HepG2 (cell line): ENCODE measurements at regions not wholly inside any gene's neighbourhood (a gene's known extent, or its start where the extent isn't known, plus 50 kb on each side); places are given as distances from the start of the nearest gene placed in this dataset.
A peak's percentile ranks its signal among the peaks of the same experiment; 100 is the strongest.

ENCODE experiments used
- ATAC-seq: fragments of 200-7000 bp; cut with Tn5 transposase; 3 replicates; pipeline ENCODE4 v1.9.1; 2020; ENCODE audit warnings: mild to moderate bottlenecking, moderate library complexity
- BruUV-seq: library from RNA; stranded (reverse); fragments of 400-500 nt; replicated peaks from 2 replicates; lab custom pipeline; 2021; lab: Mats Ljungman, UMichigan
- CTCF ChIA-PET: fragments of 300-600 bp; formaldehyde crosslinking; extraction: SDS; loops from one replicate; lab custom pipeline; 2021; ENCODE audit warnings: low total read pairs, inconsistent platforms, low intra/inter-chr PET ratio; lab: Yijun Ruan, JAX
- POLR2A ChIA-PET: fragments of 350-600 bp; sonication (Branson Sonifier 250); formaldehyde crosslinking; loops from one replicate; lab custom pipeline; 2020; ENCODE audit warnings: antibody characterized with exemption, inconsistent platforms; lab: Yijun Ruan, JAX
- DNase-seq: peaks from one replicate; pipeline ENCODE4 v3.0.0-alpha.2; 2015; ENCODE audit warnings: low spot score
- FAIRE-seq: peaks from 3 replicates; lab custom pipeline; 2011; peaks lifted over from hg19 to GRCh38; lab: Jason Lieb, UNC
- H2AFZ ChIP-seq: one replicate; pipeline ENCODE4 v1.6.1; 2011; ENCODE audit warnings: low read length, inconsistent platforms
- H3K27ac ChIP-seq: fragments of 300-600 bp; 3 replicates; pipeline ENCODE4 v1.8.0; 2011; ENCODE audit warnings: mixed run types, mild to moderate bottlenecking, mixed read lengths, low read length, inconsistent platforms; ENCODE audit not compliant: insufficient read depth; ENCODE audit errors: extremely low read length
- H3K27me3 ChIP-seq, 2 experiments: fragments of 200-600 bp in 1 of 2; 2 replicates in 1 of 2; 3 replicates in 1 of 2; pipeline versions ENCODE4 v1.6.0 to v1.8.0; 2011; ENCODE audit warnings: low read length in 2 of 2, mild to moderate bottlenecking in 2 of 2, moderate library complexity in 2 of 2, inconsistent platforms in 1 of 2; ENCODE audit not compliant: insufficient read depth in 2 of 2, control insufficient read depth in 1 of 2
- H3K36me3 ChIP-seq, 2 experiments: fragments of 200-600 bp in 1 of 2; replicated peaks in 1 of 2; 2 replicates in 1 of 2; 3 replicates in 1 of 2; pipeline versions ENCODE4 v1.5.1 to v1.8.0; 2011; ENCODE audit warnings: low read length in 2 of 2, inconsistent platforms in 1 of 2; ENCODE audit not compliant: insufficient read depth in 2 of 2, control insufficient read depth in 1 of 2
- H3K4me1 ChIP-seq: 2 replicates; pipeline ENCODE4 v1.5.1; 2012; ENCODE audit warnings: low read length, inconsistent platforms; ENCODE audit not compliant: insufficient read depth
- H3K4me2 ChIP-seq: 2 replicates; pipeline ENCODE4 v1.6.0; 2011; ENCODE audit warnings: low read depth, low read length, inconsistent platforms
- H3K4me3 ChIP-seq, 3 experiments: fragments of 200-600 bp in 1 of 3; sonication (generic), shearing (Covaris generic) in 1 of 3; replicated peaks in 1 of 3; 2 replicates each; pipeline ENCODE4 v1.5.1; 2011 to 2016; ENCODE audit warnings: low read length in 3 of 3, inconsistent platforms in 2 of 3, low read depth in 2 of 3, mild to moderate bottlenecking in 2 of 3, control low read depth in 1 of 3, mixed read lengths in 1 of 3; ENCODE audit not compliant: insufficient read depth in 1 of 3
- H3K79me2 ChIP-seq: one replicate; pipeline ENCODE4 v1.6.1; 2011; ENCODE audit warnings: low read length, inconsistent platforms; ENCODE audit not compliant: insufficient read depth
- H3K9ac ChIP-seq: 2 replicates; pipeline ENCODE4 v1.6.0; 2011; ENCODE audit warnings: mild to moderate bottlenecking, low read depth, low read length, inconsistent platforms; ENCODE audit not compliant: insufficient read depth
- H3K9me3 ChIP-seq: 2 replicates; pipeline ENCODE4 v1.5.1; 2012; ENCODE audit warnings: mild to moderate bottlenecking, low read length
- H4K20me1 ChIP-seq: 2 replicates; pipeline ENCODE4 v1.6.0; 2011; ENCODE audit warnings: inconsistent platforms, mild to moderate bottlenecking, low read length, moderate library complexity; ENCODE audit not compliant: insufficient read depth
- GPN1 ChIP-seq: sonication (generic); formaldehyde crosslinking; IDR thresholded peaks from 2 replicates; pipeline ENCODE4 v1.5.1; 2020; ENCODE audit warnings: missing genetic modification reagents, borderline replicate concordance
- MBNL3 ChIP-seq: fragments of 250-450 bp; sonication (Bioruptor Pico); conservative IDR thresholded peaks from 2 replicates; pipeline ENCODE4 v1.8.0; 2022; ENCODE audit warnings: mild to moderate bottlenecking, inconsistent platforms
- POLR2A ChIP-seq, 2 experiments: IDR thresholded peaks; 2 replicates each; pipeline ENCODE4 v1.6.1; 2011; ENCODE audit warnings: low read depth in 2 of 2, low read length in 2 of 2, mild to moderate bottlenecking in 1 of 2, moderate library complexity in 1 of 2; ENCODE audit not compliant: insufficient read depth in 1 of 2
- POLR2G ChIP-seq: fragments of 200-400 bp; formaldehyde crosslinking; IDR thresholded peaks from 2 replicates; pipeline ENCODE4 v1.6.1; 2018; ENCODE audit warnings: mild to moderate bottlenecking, low read depth, low read length, moderate library complexity
- STAG1 ChIP-seq: sonication (generic); formaldehyde crosslinking; IDR thresholded peaks from 2 replicates; pipeline ENCODE4 v1.4.0; 2020; ENCODE audit warnings: missing genetic modification reagents
- ZNF646 ChIP-seq: sonication (generic); formaldehyde crosslinking; IDR thresholded peaks from 2 replicates; pipeline ENCODE4 v1.9.0; 2021; ENCODE audit warnings: mild to moderate bottlenecking, missing genetic modification reagents
- ZSCAN22 ChIP-seq: sonication (generic); formaldehyde crosslinking; IDR thresholded peaks from 2 replicates; pipeline ENCODE4 v1.4.0; 2020; ENCODE audit warnings: mild to moderate bottlenecking, missing genetic modification reagents
- WGBS: methylation state at CpG from one replicate; pipeline ENCODE4 v1.1.6; 2017; ENCODE audit warnings: low lambda C conversion rate; 5-methylcytosine and 5-hydroxymethylcytosine counted together
- in situ Hi-C: cut with HindIII; loops from 2 replicates; pipeline ENCODE4 v1.10.0; 2017; ENCODE audit warnings: low pct_unique_long_range_greater_than_20kb; ENCODE audit not compliant: extremely low pct_ligation_motif_present
- intact Hi-C: fragments of 100-400 bp; cut with micrococcal nuclease; formaldehyde crosslinking; loops from one replicate; pipeline ENCODE4 v1.10.0; 2022; ENCODE audit not compliant: unreplicated experiment

GRCh38 chr12:23359975-23360701 is 589.3 kb downstream of the SOX5 start (continued):
- TF ChIP-seq ZNF646 (CRISPR knock-in tag), result no peak
- no peak for TF ChIP-seq ZSCAN22
- no peak for TF ChIP-seq MBNL3 (CRISPR knock-in tag)
- TF ChIP-seq GPN1 (CRISPR knock-in tag), result no peak
- no peak for TF ChIP-seq POLR2G

- Histone ChIP-seq H3K4me3 (no peak overlapping the region), H3K4me2 (no peak overlapping the region), H3K27ac (no peak overlapping the region)
- 39% methylated on average over 6 of the region's 6 CpGs for WGBS
- BruUV-seq, result no TSS peak
- DNase-seq, result no peak
- TF ChIP-seq STAG1, result 0 out of 2 replicates have a peak, but pooled peaks have one; percentile 15
- TF ChIP-seq POLR2A (IDR thresholded peaks at IDR 0.05; ENCODE audit: insufficient read depth in 1 of 2, low read depth in 2 of 2, low read length in 2 of 2), result no peak
- TF ChIP-seq, all 625 proteins: peak for 1
- no peak for FAIRE-seq
- in situ Hi-C loops, result no loop called here
- peak; percentile 35; the same call in 1 of the 3 replicates for ATAC-seq
- Histone ChIP-seq H3K79me2 (no peaks in the 10 kb centered on the region), H3K27me3 (no peaks in the 10 kb centered on the region; a peak in 1 of 5 replicates), H3K4me1 (no peaks in the 10 kb centered on the region), H2AFZ (no peak overlapping the region), H3K36me3 (no peaks in the 10 kb centered on the region), H4K20me1 (no peaks in the 10 kb centered on the region), H3K9ac (no peak overlapping the region), H3K9me3 (no peaks in the 10 kb centered on the region)
- intact Hi-C loops, result loop anchor here (1.0 kb wide), 1 partner anchor 157 kb away; no protein-coding TSS in a partner anchor
- CTCF ChIA-PET, result no interaction called here
- POLR2A ChIA-PET, result no interaction called here
Observed at GRCh38 chr12:23361971-23362370, 587.5 kb downstream of the SOX5 start.
